HG03066 (cell line): ENCODE measurements at regions not wholly inside any gene's neighbourhood (a gene's known extent, or its start where the extent isn't known, plus 50 kb on each side); places are given as distances from the start of the nearest gene placed in this dataset.

Source experiments
- ATAC-seq: cut with Tn5 transposase; IDR thresholded peaks from one replicate; pipeline ENCODE4 v1.9.1; 2021; ENCODE audit warnings: low read depth; ENCODE audit not compliant: unreplicated experiment

- no peak for ATAC-seq
Measured at GRCh38 chr10:129253161-129253864, 213.7 kb upstream of the MGMT start.

GRCh38 chr10:129253865-129254179, 213.2 kb upstream of the MGMT start:
- no peak for ATAC-seq

GRCh38 chr10:129258283-129258923, 208.6 kb upstream of the MGMT start:
- ATAC-seq = no peak

- no peak for ATAC-seq
Measured at GRCh38 chr10:129259128-129259815, 207.8 kb upstream of the MGMT start.

GRCh38 chr10:129272176-129272575, 194.9 kb upstream of the MGMT start:
- no peak for ATAC-seq

GRCh38 chr10:129272866-129273650, 194.0 kb upstream of the MGMT start:
- no peak for ATAC-seq

GRCh38 chr10:129273860-129274259, 193.2 kb upstream of the MGMT start:
- ATAC-seq = no peak

GRCh38 chr10:129274748-129275474, 192.1 kb upstream of the MGMT start:
- no peak for ATAC-seq

- no peak for ATAC-seq
Measured at GRCh38 chr10:129275886-129276285, 191.2 kb upstream of the MGMT start.

GRCh38 chr10:129277084-129277483, 190.0 kb upstream of the MGMT start:
- no peak for ATAC-seq

- ATAC-seq = no peak
Measured at GRCh38 chr10:129277841-129278240, 189.2 kb upstream of the MGMT start.

- no peak for ATAC-seq
Measured at GRCh38 chr10:129278686-129279085, 188.4 kb upstream of the MGMT start.

- no peak for ATAC-seq
Measured at GRCh38 chr10:129279446-129280154, 187.4 kb upstream of the MGMT start.

- ATAC-seq = no peak
Measured at GRCh38 chr10:129280155-129280502, 186.9 kb upstream of the MGMT start.

GRCh38 chr10:129280908-129281586, 186.0 kb upstream of the MGMT start:
- ATAC-seq = no peak

- no peak for ATAC-seq
Measured at GRCh38 chr10:129285459-129285858, 181.6 kb upstream of the MGMT start.

- ATAC-seq = no peak
Measured at GRCh38 chr10:129288999-129289584, 177.9 kb upstream of the MGMT start.

GRCh38 chr10:129293991-129294700, 172.9 kb upstream of the MGMT start:
- no peak for ATAC-seq
